Endothelial cell of umbilical vein (primary cell): ENCODE measurements at regions not wholly inside any gene's neighbourhood (a gene's known extent, or its start where the extent isn't known, plus 50 kb on each side); places are given as distances from the start of the nearest gene placed in this dataset.

Source experiments
- FOS ChIP-seq: IDR thresholded peaks from 2 replicates; pipeline ENCODE4 v1.6.1; 2011; ENCODE audit warnings: mild to moderate bottlenecking, low read length, moderate library complexity, borderline replicate concordance; ENCODE audit not compliant: insufficient read depth
- POLR2A ChIP-seq: IDR thresholded peaks from 2 replicates; pipeline ENCODE4 v1.6.1; 2012; ENCODE audit warnings: low read depth, mild to moderate bottlenecking, control low read depth, low read length
- TF ChIP-seq, protein P1 (sequence below), 2 donors: IDR thresholded peaks; 1 replicate in 1 of 2; 2 replicates in 1 of 2; pipeline ENCODE4 v1.5.1; 2011; ENCODE audit warnings: low read length in 2 of 2, mild to moderate bottlenecking in 2 of 2, moderate library complexity in 2 of 2, control low read depth in 1 of 2, inconsistent platforms in 1 of 2, low read depth in 1 of 2; ENCODE audit not compliant: insufficient read depth in 1 of 2; ENCODE audit errors: extremely low read depth in 1 of 2

DNA sequence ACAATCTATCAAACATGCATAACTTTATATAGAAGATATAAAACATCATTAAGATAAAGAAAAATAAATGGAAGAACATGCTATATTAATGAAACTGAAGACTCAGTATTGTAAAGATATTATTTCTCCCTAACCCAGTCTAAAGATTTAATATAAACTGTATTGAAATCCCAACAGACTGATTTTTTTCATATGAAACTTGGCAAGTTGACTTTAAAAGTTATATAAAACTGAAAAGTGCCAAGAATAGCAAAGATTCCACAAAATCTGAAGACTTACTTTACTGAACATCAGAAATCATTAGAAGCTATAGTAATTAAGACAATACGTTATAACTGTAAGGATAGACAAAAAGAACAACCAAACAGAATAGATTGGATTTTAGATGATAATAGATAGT is 531.3 kb upstream of the MCTP2 start:
- TF ChIP-seq, protein P1, sequence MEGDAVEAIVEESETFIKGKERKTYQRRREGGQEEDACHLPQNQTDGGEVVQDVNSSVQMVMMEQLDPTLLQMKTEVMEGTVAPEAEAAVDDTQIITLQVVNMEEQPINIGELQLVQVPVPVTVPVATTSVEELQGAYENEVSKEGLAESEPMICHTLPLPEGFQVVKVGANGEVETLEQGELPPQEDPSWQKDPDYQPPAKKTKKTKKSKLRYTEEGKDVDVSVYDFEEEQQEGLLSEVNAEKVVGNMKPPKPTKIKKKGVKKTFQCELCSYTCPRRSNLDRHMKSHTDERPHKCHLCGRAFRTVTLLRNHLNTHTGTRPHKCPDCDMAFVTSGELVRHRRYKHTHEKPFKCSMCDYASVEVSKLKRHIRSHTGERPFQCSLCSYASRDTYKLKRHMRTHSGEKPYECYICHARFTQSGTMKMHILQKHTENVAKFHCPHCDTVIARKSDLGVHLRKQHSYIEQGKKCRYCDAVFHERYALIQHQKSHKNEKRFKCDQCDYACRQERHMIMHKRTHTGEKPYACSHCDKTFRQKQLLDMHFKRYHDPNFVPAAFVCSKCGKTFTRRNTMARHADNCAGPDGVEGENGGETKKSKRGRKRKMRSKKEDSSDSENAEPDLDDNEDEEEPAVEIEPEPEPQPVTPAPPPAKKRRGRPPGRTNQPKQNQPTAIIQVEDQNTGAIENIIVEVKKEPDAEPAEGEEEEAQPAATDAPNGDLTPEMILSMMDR (IDR thresholded peaks at IDR 0.05; ENCODE audit: extremely low read depth in 1 of 2, insufficient read depth in 1 of 2, low read depth in 1 of 2, low read length in 2 of 2): no peak
- TF ChIP-seq FOS (no peak), POLR2A (no peak)
